NB4 (cell line): ENCODE measurements at regions not wholly inside any gene's neighbourhood (a gene's known extent, or its start where the extent isn't known, plus 50 kb on each side); places are given as distances from the start of the nearest gene placed in this dataset.

Source experiments
- DNase-seq: peaks from one replicate; pipeline ENCODE4 v3.0.0; 2010; ENCODE audit warnings: low read depth
- H3K4me3 ChIP-seq: one replicate; pipeline ENCODE4 v1.5.1; 2011; ENCODE audit warnings: mild to moderate bottlenecking, low read depth, low read length, moderate library complexity
- MAX ChIP-seq: IDR thresholded peaks from 2 replicates; pipeline ENCODE4 v1.6.1; 2011; ENCODE audit warnings: low read depth, low read length
- MYC ChIP-seq: IDR thresholded peaks from 2 replicates; pipeline ENCODE4 v1.6.1; 2011; ENCODE audit warnings: low read depth, low read length
- POLR2A ChIP-seq: IDR thresholded peaks from 2 replicates; pipeline ENCODE4 v1.6.1; 2011; ENCODE audit warnings: mild to moderate bottlenecking; ENCODE audit not compliant: insufficient read length; ENCODE audit errors: extremely low read depth
- TF ChIP-seq, protein P1 (sequence below): IDR thresholded peaks from one replicate; pipeline ENCODE4 v1.5.1; 2012; ENCODE audit warnings: low read depth, low read length

DNA sequence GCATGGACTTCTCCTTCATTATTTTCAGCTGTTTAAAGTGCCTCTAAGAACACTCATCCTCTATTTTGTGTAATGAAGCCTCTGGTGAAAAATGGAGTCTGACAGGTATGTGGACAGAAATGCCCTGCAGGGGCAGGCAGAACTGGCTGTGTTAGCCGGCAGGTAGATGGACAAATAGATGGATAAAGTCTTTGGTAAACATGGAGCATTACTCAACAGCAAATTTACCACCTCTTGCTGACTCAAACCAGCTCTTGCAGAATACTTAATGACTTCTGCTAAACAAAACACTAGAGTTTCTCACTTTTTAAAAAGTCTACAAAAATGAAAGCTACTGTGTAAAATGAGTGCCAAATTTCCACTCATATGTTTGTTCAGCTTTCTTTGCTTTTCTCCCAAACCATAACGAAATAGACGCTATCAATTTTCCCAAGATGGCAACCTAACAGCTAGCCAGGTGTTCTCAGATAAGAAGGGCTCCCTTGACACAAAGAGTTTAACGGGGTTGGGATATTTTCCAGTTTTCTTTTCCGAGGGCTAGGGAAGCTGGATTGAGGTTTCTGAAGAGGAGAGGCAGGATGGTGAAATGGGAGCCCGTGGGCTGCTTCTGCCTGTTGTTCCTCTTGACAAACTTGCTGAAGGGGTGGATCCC is 71.9 kb upstream of the HABP2 start:
- no peak for TF ChIP-seq POLR2A
- TF ChIP-seq, protein P1, sequence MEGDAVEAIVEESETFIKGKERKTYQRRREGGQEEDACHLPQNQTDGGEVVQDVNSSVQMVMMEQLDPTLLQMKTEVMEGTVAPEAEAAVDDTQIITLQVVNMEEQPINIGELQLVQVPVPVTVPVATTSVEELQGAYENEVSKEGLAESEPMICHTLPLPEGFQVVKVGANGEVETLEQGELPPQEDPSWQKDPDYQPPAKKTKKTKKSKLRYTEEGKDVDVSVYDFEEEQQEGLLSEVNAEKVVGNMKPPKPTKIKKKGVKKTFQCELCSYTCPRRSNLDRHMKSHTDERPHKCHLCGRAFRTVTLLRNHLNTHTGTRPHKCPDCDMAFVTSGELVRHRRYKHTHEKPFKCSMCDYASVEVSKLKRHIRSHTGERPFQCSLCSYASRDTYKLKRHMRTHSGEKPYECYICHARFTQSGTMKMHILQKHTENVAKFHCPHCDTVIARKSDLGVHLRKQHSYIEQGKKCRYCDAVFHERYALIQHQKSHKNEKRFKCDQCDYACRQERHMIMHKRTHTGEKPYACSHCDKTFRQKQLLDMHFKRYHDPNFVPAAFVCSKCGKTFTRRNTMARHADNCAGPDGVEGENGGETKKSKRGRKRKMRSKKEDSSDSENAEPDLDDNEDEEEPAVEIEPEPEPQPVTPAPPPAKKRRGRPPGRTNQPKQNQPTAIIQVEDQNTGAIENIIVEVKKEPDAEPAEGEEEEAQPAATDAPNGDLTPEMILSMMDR = no peak
- no peak for TF ChIP-seq MAX
- TF ChIP-seq MYC = no peak
- no peak overlapping the region for H3K4me3 ChIP-seq
- no peak for DNase-seq

DNA sequence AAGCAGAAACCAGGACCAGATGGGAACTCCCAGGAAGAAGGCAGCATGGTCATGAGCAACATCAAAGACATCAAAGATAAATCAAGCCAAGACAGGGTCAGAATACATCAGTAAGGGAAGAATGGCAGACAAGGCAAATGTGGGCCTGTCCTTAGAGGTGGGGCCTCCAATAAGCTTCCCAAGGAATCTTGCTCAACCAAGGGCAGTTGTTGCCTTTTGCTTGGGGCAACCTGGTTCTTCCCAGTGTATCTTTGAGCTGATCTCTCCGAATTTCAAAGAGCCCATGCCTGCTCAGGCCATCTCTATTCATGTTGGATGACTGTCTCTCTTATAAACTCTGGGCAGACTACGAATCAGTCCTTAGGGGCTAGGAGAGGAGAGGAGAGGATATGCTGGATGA is 68.4 kb upstream of the HABP2 start:
- TF ChIP-seq, protein P1 = no peak
- TF ChIP-seq MYC (no peak), MAX (no peak), POLR2A (no peak)
- H3K4me3 ChIP-seq = no peak overlapping the region
- no peak for DNase-seq

- no peak overlapping the region for H3K4me3 ChIP-seq
- TF ChIP-seq POLR2A = no peak
- TF ChIP-seq MYC = no peak
- TF ChIP-seq MAX = no peak
- TF ChIP-seq, protein P1 = no peak
- DNase-seq = no peak
Observed at GRCh38 chr10:113485736-113486135, 67.1 kb upstream of the HABP2 start.

DNA sequence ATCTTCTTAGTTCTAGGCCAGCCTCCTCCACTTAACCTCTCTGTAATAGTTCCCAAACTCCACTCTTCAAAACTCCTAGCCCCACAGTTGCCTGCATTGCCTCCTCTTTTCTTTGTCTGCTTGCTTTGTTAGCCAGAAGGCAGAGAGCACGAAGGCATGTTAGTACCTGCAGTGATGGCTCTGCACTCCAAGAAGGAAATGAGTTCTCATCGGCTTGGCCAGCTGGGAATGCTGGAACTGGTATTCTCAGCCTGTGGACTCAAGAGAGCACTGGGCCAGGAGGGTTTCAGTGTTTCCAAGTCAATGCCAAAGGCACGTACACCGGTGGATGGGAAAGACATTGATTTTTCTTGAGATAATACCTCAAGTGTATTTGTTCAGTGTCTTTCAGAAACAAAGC is 66.3 kb upstream of the HABP2 start:
- TF ChIP-seq POLR2A (no peak), MAX (no peak), MYC (no peak)
- TF ChIP-seq, protein P1 = no peak
- DNase-seq = no peak
- H3K4me3 ChIP-seq = no peak overlapping the region

DNA sequence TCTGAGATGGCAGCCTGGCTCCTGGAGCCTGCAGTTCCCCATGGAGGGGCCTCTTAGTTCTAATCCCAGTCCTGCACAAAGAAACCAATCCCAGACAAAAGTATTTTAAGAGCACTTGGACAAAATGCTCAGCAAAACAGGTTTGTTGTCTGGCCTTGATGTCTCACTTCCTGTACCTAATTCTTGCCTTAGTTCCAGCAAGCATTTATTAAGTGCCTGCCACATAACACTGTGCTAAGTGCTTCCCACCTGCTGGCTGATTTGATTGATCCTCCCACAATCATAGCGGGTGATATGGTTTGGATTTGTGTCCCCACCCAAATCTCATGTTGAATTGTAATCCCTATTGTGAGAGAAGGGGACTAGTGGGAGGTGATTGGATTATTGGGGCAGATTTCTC is 65.7 kb upstream of the HABP2 start:
- no peak overlapping the region for H3K4me3 ChIP-seq
- no peak for DNase-seq
- TF ChIP-seq POLR2A (no peak), MAX (no peak), MYC (no peak)
- TF ChIP-seq, protein P1 = no peak
